IMR-90 (cell line): ENCODE measurements at regions not wholly inside any gene's neighbourhood (a gene's known extent, or its start where the extent isn't known, plus 50 kb on each side); places are given as distances from the start of the nearest gene placed in this dataset.

Source experiments
- ATAC-seq: fragments of 200-7000 bp; cut with Tn5 transposase; 2 replicates; pipeline ENCODE4 v1.9.1; 2020; ENCODE audit warnings: low read depth, mild to moderate bottlenecking, moderate library complexity
- BruUV-seq: library from RNA; stranded (reverse); fragments of 400-500 nt; replicated peaks from 2 replicates; lab custom pipeline; 2021; lab: Mats Ljungman, UMichigan
- CTCF ChIA-PET: fragments of 300-600 bp; formaldehyde crosslinking; extraction: SDS; loops from one replicate; lab custom pipeline; 2021; ENCODE audit warnings: antibody characterized with exemption; lab: Yijun Ruan, JAX
- POLR2A ChIA-PET: fragments of 300-600 bp; sonication (Branson Sonifier 250); formaldehyde crosslinking; loops from one replicate; lab custom pipeline; 2022; ENCODE audit warnings: antibody characterized with exemption; ENCODE audit not compliant: unreplicated experiment; lab: Charles Lee
- DNase-seq: peaks from one replicate; pipeline ENCODE4 v3.0.0; 2013
- H2AFZ ChIP-seq: replicated peaks from 2 replicates; pipeline ENCODE3; 2013; ENCODE audit warnings: low read length, mild to moderate bottlenecking; ENCODE audit not compliant: poor library complexity
- H2AK5ac ChIP-seq: 2 replicates; pipeline ENCODE4 v1.6.1; 2013; ENCODE audit warnings: low read depth, low read length, inconsistent platforms
- H2AK9ac ChIP-seq: replicated peaks from 2 replicates; pipeline ENCODE3; 2013; ENCODE audit warnings: mild to moderate bottlenecking, low read depth, low read length, moderate library complexity; ENCODE audit not compliant: poor library complexity
- H2BK120ac ChIP-seq: 2 replicates; pipeline ENCODE4 v1.6.1; 2013; ENCODE audit warnings: low read depth, low read length, inconsistent platforms
- H2BK15ac ChIP-seq: 3 replicates; pipeline ENCODE4 v1.6.1; 2013; ENCODE audit warnings: low read depth, low read length, inconsistent platforms
- H2BK20ac ChIP-seq: 2 replicates; pipeline ENCODE4 v1.6.1; 2013; ENCODE audit warnings: low read depth, mild to moderate bottlenecking, inconsistent platforms, low read length, moderate library complexity
- H2BK5ac ChIP-seq: 2 replicates; pipeline ENCODE4 v1.6.1; 2013; ENCODE audit warnings: mild to moderate bottlenecking, low read depth, low read length, inconsistent platforms; ENCODE audit not compliant: poor library complexity, severe bottlenecking
- H3K14ac ChIP-seq: replicated peaks from 2 replicates; pipeline ENCODE4 v1.6.1; 2013; ENCODE audit warnings: low read depth, low read length, inconsistent platforms
- H3K18ac ChIP-seq: 2 replicates; pipeline ENCODE4 v1.6.1; 2013; ENCODE audit warnings: low read depth, low read length, control low read depth
- H3K23ac ChIP-seq: 2 replicates; pipeline ENCODE4 v1.6.1; 2013; ENCODE audit warnings: low read depth, low read length, inconsistent platforms
- H3K27ac ChIP-seq: 2 replicates; pipeline ENCODE4 v1.5.1; 2013; ENCODE audit warnings: mild to moderate bottlenecking, control low read depth, low read length; ENCODE audit not compliant: insufficient read depth
- H3K27me3 ChIP-seq: 2 replicates; pipeline ENCODE4 v1.6.1; 2013; ENCODE audit warnings: low read length; ENCODE audit not compliant: control insufficient read depth, insufficient read depth
- H3K36me3 ChIP-seq: 2 replicates; pipeline ENCODE4 v1.6.1; 2013; ENCODE audit warnings: low read length, mixed read lengths; ENCODE audit not compliant: control insufficient read depth, insufficient read depth
- H3K4ac ChIP-seq: 2 replicates; pipeline ENCODE4 v1.6.1; 2013; ENCODE audit warnings: low read depth, low read length, inconsistent platforms
- H3K4me1 ChIP-seq: 2 replicates; pipeline ENCODE4 v1.6.1; 2013; ENCODE audit warnings: low read length, mixed read lengths; ENCODE audit not compliant: control insufficient read depth, insufficient read depth
- H3K4me2 ChIP-seq: 2 replicates; pipeline ENCODE4 v1.6.1; 2013; ENCODE audit warnings: low read depth, mild to moderate bottlenecking, control low read depth, low read length, moderate library complexity
- H3K4me3 ChIP-seq: 2 replicates; pipeline ENCODE4 v1.5.1; 2013; ENCODE audit warnings: low read depth, mild to moderate bottlenecking, control low read depth, low read length, moderate library complexity; ENCODE audit not compliant: insufficient read depth
- H3K56ac ChIP-seq: 2 replicates; pipeline ENCODE4 v1.6.1; 2013; ENCODE audit warnings: low read length, inconsistent platforms; ENCODE audit not compliant: insufficient read depth; ENCODE audit errors: extremely low read depth
- H3K79me1 ChIP-seq, 2 experiments: 2 replicates each; pipeline ENCODE4 v1.6.1; 2013; ENCODE audit warnings: low read length in 2 of 2, inconsistent platforms in 1 of 2, low read depth in 1 of 2
- H3K9ac ChIP-seq: 2 replicates; pipeline ENCODE4 v1.6.1; 2013; ENCODE audit warnings: low read depth, low read length, control low read depth
- H3K9me1 ChIP-seq: 2 replicates; pipeline ENCODE4 v1.6.1; 2013; ENCODE audit warnings: low read length, inconsistent platforms; ENCODE audit not compliant: insufficient read depth
- H3K9me3 ChIP-seq: 2 replicates; pipeline ENCODE4 v1.6.1; 2013; ENCODE audit warnings: low read length; ENCODE audit not compliant: control insufficient read depth, insufficient read depth
- H4K20me1 ChIP-seq: 2 replicates; pipeline ENCODE4 v1.6.1; 2013; ENCODE audit warnings: low read length, inconsistent platforms; ENCODE audit not compliant: insufficient read depth
- H4K5ac ChIP-seq: 2 replicates; pipeline ENCODE4 v1.6.1; 2013; ENCODE audit warnings: mild to moderate bottlenecking, low read depth, low read length, control low read depth
- H4K8ac ChIP-seq, 2 experiments: 2 replicates each; pipeline ENCODE4 v1.6.1; 2013; ENCODE audit warnings: low read depth in 2 of 2, low read length in 2 of 2, control low read depth in 1 of 2, inconsistent platforms in 1 of 2
- H4K91ac ChIP-seq: 2 replicates; pipeline ENCODE4 v1.6.1; 2013; ENCODE audit warnings: low read depth, low read length, inconsistent platforms; ENCODE audit not compliant: insufficient read depth
- NFE2L2 ChIP-seq: fragments of 150-350 bp; IDR thresholded peaks from 2 replicates; pipeline ENCODE4 v1.6.1; 2016; ENCODE audit warnings: low read depth, mild to moderate bottlenecking, low read length
- dilution Hi-C: fragments of 300-500 bp; cut with HindIII; formaldehyde crosslinking; loops from one replicate; pipeline ENCODE4 v1.14.3; 2018; ENCODE audit warnings: low sequenced_read_pairs; ENCODE audit not compliant: unreplicated experiment
- in situ Hi-C: fragments of 300-500 bp; cut with MboI; formaldehyde crosslinking; loops from 3 replicates; pipeline ENCODE4 v1.14.3; 2019; ENCODE audit warnings: low sequenced_read_pairs, inconsistent platforms, mixed read lengths
- intact Hi-C: fragments of 100-400 bp; cut with micrococcal nuclease; formaldehyde crosslinking; loops from 2 replicates; pipeline ENCODE4 v1.10.0; 2022
- TF ChIP-seq, protein P1 (sequence below): fragments of 150-350 bp; IDR thresholded peaks from 2 replicates; pipeline ENCODE4 v1.6.1; 2017; ENCODE audit warnings: mild to moderate bottlenecking, antibody characterized with exemption, low read length, low read depth

- TF ChIP-seq NFE2L2: no peak
Measured at GRCh38 chr3:178086144-178086825, 450.0 kb upstream of the KCNMB2 start (continued).

DNA sequence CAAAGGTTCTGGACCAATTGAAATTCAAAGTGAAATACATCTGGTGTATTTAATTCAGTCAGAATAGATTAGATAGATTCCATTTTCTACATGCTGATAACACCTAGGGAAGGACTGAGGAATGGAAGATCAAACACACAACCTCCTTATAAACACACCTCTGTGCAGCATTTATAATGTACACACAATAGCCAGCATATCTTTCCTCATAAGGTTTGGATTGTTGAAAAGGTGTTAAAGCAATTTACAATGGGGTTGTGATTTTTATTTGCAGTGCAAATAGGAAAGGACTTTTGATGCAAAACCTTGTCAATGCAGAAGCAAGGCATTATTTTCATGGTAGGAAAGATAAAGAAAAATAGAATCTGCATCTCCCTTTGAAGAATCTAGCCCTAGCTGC lies 448.9 kb upstream of the KCNMB2 start:
- Histone ChIP-seq H3K9me1 (peaks cover 2% of the 10 kb centered on the region; the same call in 1 of the 2 replicates), H3K9ac (no peak overlapping the region), H3K4ac (no peak overlapping the region), H3K14ac (no peak overlapping the region), H3K36me3 (no peaks in the 10 kb centered on the region), H4K20me1 (no peaks in the 10 kb centered on the region), H3K27ac (no peak overlapping the region), H2AK5ac (no peak overlapping the region), H3K4me2 (no peak overlapping the region), H4K5ac (no peak overlapping the region), H3K27me3 (no peaks in the 10 kb centered on the region), H3K9me3 (no peaks in the 10 kb centered on the region), H4K8ac (no peak overlapping the region), H3K4me1 (peaks cover 9% of the 10 kb centered on the region), H2AK9ac (no peak overlapping the region), H3K4me3 (no peak overlapping the region), H3K23ac (no peak overlapping the region), H3K79me1 (no peaks in the 10 kb centered on the region), H3K18ac (no peak overlapping the region), H2BK5ac (no peak overlapping the region), H2BK15ac (no peak overlapping the region), H3K56ac (no peak overlapping the region), H4K91ac (no peak overlapping the region), H2BK20ac (no peak overlapping the region), H2BK120ac (no peak overlapping the region), H2AFZ (no peak overlapping the region)
- no TSS peak for BruUV-seq
- dilution Hi-C loops: no loop called here
- intact Hi-C loops: loop anchor here (10.0 kb wide), 1 partner anchor 237 kb away; no protein-coding TSS in a partner anchor
- ATAC-seq (no peak), DNase-seq (no peak)
- ChIA-PET POLR2A (no interaction called here), CTCF (interaction anchor here (1.5 kb wide), 1 partner anchor 15 kb away, joined by 3 read pairs; no protein-coding TSS in a partner anchor)
- in situ Hi-C loops: no loop called here
- TF ChIP-seq, protein P1, sequence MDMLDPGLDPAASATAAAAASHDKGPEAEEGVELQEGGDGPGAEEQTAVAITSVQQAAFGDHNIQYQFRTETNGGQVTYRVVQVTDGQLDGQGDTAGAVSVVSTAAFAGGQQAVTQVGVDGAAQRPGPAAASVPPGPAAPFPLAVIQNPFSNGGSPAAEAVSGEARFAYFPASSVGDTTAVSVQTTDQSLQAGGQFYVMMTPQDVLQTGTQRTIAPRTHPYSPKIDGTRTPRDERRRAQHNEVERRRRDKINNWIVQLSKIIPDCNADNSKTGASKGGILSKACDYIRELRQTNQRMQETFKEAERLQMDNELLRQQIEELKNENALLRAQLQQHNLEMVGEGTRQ: no peak
